Spleen (tissue), 11 donors: ENCODE measurements at regions not wholly inside any gene's neighbourhood (a gene's known extent, or its start where the extent isn't known, plus 50 kb on each side); places are given as distances from the start of the nearest gene placed in this dataset.

ENCODE experiments used
- DNase-seq: peaks from one replicate; pipeline ENCODE4 v3.0.0-alpha.2; 2020
- H3K27ac ChIP-seq, 8 donors: fragments of 200-600 bp; sonication (generic) in 7 of 8; 1 replicate in 4 of 8; 2 replicates in 4 of 8; pipeline versions ENCODE4 v1.5.0 to v1.8.0; 2016 to 2021; ENCODE audit warnings: inconsistent platforms in 4 of 8, mild to moderate bottlenecking in 4 of 8, moderate library complexity in 1 of 8
- H3K27me3 ChIP-seq, 7 donors: fragments of 200-600 bp; sonication (generic) in 6 of 7; replicated peaks in 1 of 7; 1 replicate in 4 of 7; 2 replicates in 3 of 7; pipeline versions ENCODE4 v1.5.0 to v1.8.0; 2016 to 2021; ENCODE audit warnings: inconsistent platforms in 3 of 7, mild to moderate bottlenecking in 1 of 7
- H3K36me3 ChIP-seq, 6 donors: fragments of 200-600 bp; sonication (generic) in 5 of 6; 1 replicate in 4 of 6; 2 replicates in 2 of 6; pipeline versions ENCODE4 v1.5.0 to v1.8.0; 2016 to 2021; ENCODE audit warnings: inconsistent platforms in 2 of 6
- H3K4me1 ChIP-seq, 6 donors: fragments of 200-600 bp; sonication (generic) in 5 of 6; 1 replicate in 3 of 6; 2 replicates in 3 of 6; pipeline versions ENCODE4 v1.5.0 to v1.8.0; 2016 to 2021; ENCODE audit warnings: inconsistent platforms in 3 of 6
- H3K4me3 ChIP-seq, 8 donors: fragments of 200-600 bp; sonication (generic) in 7 of 8; 1 replicate in 4 of 8; 2 replicates in 4 of 8; pipeline versions ENCODE4 v1.5.0 to v1.8.0; 2016 to 2021; ENCODE audit warnings: inconsistent platforms in 4 of 8, mild to moderate bottlenecking in 4 of 8, moderate library complexity in 2 of 8
- H3K9me3 ChIP-seq, 8 donors: fragments of 200-600 bp; sonication (generic) in 7 of 8; 1 replicate in 4 of 8; 2 replicates in 4 of 8; pipeline versions ENCODE4 v1.5.0 to v1.8.0; 2016 to 2021; ENCODE audit warnings: inconsistent platforms in 4 of 8
- POLR2A ChIP-seq, 3 donors: fragments of 450-650 bp; IDR thresholded peaks; one replicate each; pipeline ENCODE4 v1.5.1; 2017; ENCODE audit warnings: antibody characterized with exemption in 3 of 3, mild to moderate bottlenecking in 1 of 3
- POLR2AphosphoS5 ChIP-seq, 3 donors: sonication (generic); formaldehyde crosslinking; IDR thresholded peaks; one replicate each; pipeline ENCODE4 v1.5.1; 2017; ENCODE audit warnings: antibody characterized with exemption in 3 of 3
- WGBS, 5 donors: extraction: QIAGEN DNeasy Blood & Tissue Kit in 3 of 5; methylation state at CpG; one replicate each; pipeline versions ENCODE4 v1.1.5 to v1.1.7; 2013 to 2018; 5-methylcytosine and 5-hydroxymethylcytosine counted together
- intact Hi-C: fragments of 100-400 bp; cut with DNase I; formaldehyde crosslinking; loops from one replicate; pipeline ENCODE4 v1.15.0; 2023; ENCODE audit warnings: low total_unique reads
- TF ChIP-seq, protein P1 (sequence below), 11 experiments: fragments of 200-600 bp in 7 of 11; fragments of 450-650 bp in 4 of 11; sonication (generic) in 4 of 11; IDR thresholded peaks in 8 of 11; conservative IDR thresholded peaks in 3 of 11; 1 replicate in 7 of 11; 2 replicates in 4 of 11; pipeline versions ENCODE4 v1.4.0 to v1.8.0; 2016 to 2021; ENCODE audit warnings: antibody characterized with exemption in 11 of 11, inconsistent platforms in 4 of 11, mild to moderate bottlenecking in 1 of 11
- donor health status: healthy with polysubstance abuse.
- donor health status: DM: no; HTN: no; CAD: no; lungs with moderate emphysema.
- donor health status: DM: no; HTN: no; CAD: no.
- donor health status: Bipolar disorder and iron deficiency.
- donor health status: healthy.
- donor health status: DM: no; HTN: no; CAD: no.
- donor health status: DM: yes; HTN: yes; CAD: no.

DNA sequence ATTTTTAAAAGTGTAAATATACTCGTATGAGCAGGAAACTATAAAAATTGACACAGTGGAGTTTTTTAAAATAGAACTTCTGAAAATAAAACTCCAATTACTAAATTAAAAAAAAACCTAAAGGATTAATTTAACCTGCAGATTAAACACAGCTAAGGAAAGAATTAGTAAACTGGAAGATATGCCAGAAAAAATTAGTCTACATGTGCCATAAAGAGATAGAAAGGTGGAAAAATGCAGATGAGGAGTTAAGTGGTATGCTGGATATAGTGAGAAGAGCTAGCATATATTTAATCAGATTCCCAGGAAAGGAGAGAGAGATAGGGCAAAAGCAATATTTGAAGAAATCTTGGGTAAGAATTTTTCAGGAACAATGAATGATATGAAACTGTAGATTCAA lies 315.8 kb upstream of the CADM1 start:
- DNase-seq, result no peak
- Histone ChIP-seq H3K9me3 (peaks cover 0 to 27% (median 21%) of the 10 kb centered on the region in 8 donors), H3K27ac (no peak overlapping the region), H3K36me3 (no peaks in the 10 kb centered on the region), H3K4me3 (no peak overlapping the region), H3K27me3 (peaks cover 0 to 9% (median 0%) of the 10 kb centered on the region in 7 donors), H3K4me1 (no peaks in the 10 kb centered on the region)
- WGBS, 5 donors, result 71 to 91% (median 89%) methylated on average over 1 of the region's 1 CpG
- no peak for TF ChIP-seq POLR2A (IDR thresholded peaks at IDR 0.05)
- TF ChIP-seq, protein P1, sequence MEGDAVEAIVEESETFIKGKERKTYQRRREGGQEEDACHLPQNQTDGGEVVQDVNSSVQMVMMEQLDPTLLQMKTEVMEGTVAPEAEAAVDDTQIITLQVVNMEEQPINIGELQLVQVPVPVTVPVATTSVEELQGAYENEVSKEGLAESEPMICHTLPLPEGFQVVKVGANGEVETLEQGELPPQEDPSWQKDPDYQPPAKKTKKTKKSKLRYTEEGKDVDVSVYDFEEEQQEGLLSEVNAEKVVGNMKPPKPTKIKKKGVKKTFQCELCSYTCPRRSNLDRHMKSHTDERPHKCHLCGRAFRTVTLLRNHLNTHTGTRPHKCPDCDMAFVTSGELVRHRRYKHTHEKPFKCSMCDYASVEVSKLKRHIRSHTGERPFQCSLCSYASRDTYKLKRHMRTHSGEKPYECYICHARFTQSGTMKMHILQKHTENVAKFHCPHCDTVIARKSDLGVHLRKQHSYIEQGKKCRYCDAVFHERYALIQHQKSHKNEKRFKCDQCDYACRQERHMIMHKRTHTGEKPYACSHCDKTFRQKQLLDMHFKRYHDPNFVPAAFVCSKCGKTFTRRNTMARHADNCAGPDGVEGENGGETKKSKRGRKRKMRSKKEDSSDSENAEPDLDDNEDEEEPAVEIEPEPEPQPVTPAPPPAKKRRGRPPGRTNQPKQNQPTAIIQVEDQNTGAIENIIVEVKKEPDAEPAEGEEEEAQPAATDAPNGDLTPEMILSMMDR (IDR thresholded peaks at IDR 0.05 in 8 of 11, conservative IDR thresholded peaks at IDR 0.05 in 3 of 11), result no peak
- TF ChIP-seq POLR2AphosphoS5 (IDR thresholded peaks at IDR 0.05), result no peak
- intact Hi-C loops, result no loop called here

DNA sequence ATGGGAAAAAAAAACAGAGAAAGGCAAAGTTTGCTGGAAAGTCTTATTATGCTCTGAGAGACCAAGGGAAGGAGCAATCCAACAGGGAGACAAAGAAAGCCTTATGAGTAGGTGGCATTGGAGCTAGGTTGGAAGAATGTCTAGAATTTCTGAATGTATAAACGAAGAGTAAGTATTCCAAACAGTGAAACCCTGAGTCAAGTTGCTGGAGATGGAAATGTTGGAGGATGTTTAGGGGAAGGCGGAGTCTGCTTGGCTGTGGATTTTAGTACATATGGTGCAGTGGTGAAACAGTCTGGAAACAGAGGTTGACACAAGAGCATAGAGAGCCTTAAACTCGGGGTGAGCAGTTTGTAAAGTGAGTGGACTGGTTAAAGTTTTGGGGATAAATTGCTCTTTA lies 314.8 kb upstream of the CADM1 start:
- WGBS, 5 donors, result 74 to 88% (median 76%) methylated on average over 3 of the region's 3 CpGs
- intact Hi-C loops, result no loop called here
- Histone ChIP-seq H3K4me3 (no peak overlapping the region), H3K36me3 (no peaks in the 10 kb centered on the region), H3K27me3 (no peaks in the 10 kb centered on the region), H3K4me1 (no peaks in the 10 kb centered on the region), H3K9me3 (peaks cover 0 to 27% (median 21%) of the 10 kb centered on the region in 8 donors), H3K27ac (no peak overlapping the region)
- DNase-seq, result no peak
- no peak for TF ChIP-seq POLR2A (IDR thresholded peaks at IDR 0.05)
- no peak for TF ChIP-seq POLR2AphosphoS5 (IDR thresholded peaks at IDR 0.05)
- TF ChIP-seq, protein P1 (IDR thresholded peaks at IDR 0.05 in 8 of 11, conservative IDR thresholded peaks at IDR 0.05 in 3 of 11), result no peak

DNA sequence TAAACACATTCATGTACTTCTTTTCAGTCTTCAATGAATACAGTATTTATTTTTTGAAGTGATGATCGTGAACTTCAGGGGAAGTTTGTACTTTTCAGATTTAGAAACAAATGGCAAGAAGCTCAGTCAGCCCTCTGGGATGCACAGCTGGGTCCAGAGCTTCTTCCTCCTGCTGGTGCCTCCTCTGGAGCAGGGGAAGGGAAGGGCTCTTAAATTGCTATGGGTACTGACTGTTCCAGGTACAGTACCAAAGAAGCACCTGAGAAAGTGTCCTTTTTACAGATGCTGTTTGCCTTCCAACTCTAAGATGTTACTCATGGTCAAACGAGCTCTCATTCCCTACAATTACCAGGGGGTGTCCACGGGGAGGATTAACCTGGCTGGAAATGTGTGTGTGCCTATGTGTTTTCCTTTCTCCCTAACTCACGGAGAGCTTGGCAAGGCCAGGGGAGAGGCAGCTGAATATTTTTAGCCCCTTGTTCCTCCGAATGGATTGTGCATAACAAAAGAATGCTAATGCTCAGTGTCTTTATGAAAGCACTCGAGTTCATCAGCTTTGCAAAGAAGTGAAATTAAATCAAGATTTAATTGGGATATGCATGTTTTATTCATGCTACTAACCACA lies 313.7 kb upstream of the CADM1 start:
- DNase-seq, result no peak
- Histone ChIP-seq H3K27me3 (no peaks in the 10 kb centered on the region), H3K9me3 (peaks cover 0 to 29% (median 21%) of the 10 kb centered on the region in 8 donors), H3K4me3 (no peak overlapping the region), H3K27ac (no peak overlapping the region), H3K36me3 (no peaks in the 10 kb centered on the region), H3K4me1 (no peaks in the 10 kb centered on the region)
- 38 to 53% (median 51%) methylated on average over 6 of the region's 6 CpGs for WGBS, 5 donors
- TF ChIP-seq POLR2AphosphoS5 (IDR thresholded peaks at IDR 0.05), result no peak
- TF ChIP-seq POLR2A (IDR thresholded peaks at IDR 0.05), result no peak
- TF ChIP-seq, protein P1 (IDR thresholded peaks at IDR 0.05 in 8 of 11, conservative IDR thresholded peaks at IDR 0.05 in 3 of 11), result no peak
- intact Hi-C loops, result no loop called here

DNA sequence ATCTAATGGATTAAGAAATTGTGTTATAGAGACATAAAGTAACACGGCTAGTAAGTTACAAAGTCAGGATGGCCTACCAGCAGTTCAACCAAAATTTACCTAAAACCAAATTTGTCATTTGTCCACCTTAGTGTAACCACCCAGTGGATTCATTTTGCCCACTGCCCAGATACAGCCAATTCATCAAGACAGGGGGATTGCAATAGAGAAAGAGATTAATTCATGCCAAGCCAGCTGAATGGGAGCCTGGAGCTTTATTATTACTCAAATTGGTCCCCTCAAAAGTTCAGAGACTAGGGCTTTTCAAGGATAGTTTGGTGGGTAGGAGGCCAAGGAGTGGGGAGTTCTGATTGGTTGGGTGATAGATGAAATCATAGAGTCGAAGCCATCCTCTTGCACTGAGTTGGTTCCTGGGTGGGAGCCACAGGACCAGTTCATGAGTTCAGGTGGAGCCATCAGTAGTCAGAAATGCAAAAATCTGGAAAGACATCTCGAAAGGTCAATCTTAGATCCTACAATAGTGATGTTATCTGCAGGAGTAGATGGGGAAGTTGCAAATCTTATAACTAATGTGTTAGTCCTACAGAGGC lies 304.2 kb upstream of the CADM1 start:
- no peak overlapping the region for H3K27ac ChIP-seq
- 57 to 80% (median 79%) methylated on average over 3 of the region's 3 CpGs for WGBS, 5 donors
- intact Hi-C loops, result no loop called here
- H3K27me3 ChIP-seq, result no peaks in the 10 kb centered on the region
- no peak for DNase-seq
- TF ChIP-seq POLR2AphosphoS5 (IDR thresholded peaks at IDR 0.05) (no peak), POLR2A (IDR thresholded peaks at IDR 0.05) (no peak)
- TF ChIP-seq, protein P1 (IDR thresholded peaks at IDR 0.05 in 8 of 11, conservative IDR thresholded peaks at IDR 0.05 in 3 of 11), result no peak
- H3K4me3 ChIP-seq, result no peak overlapping the region
- H3K9me3 ChIP-seq, result peaks cover 4 to 43% (median 28%) of the 10 kb centered on the region in 8 donors
- no peaks in the 10 kb centered on the region for H3K36me3 ChIP-seq
- no peaks in the 10 kb centered on the region for H3K4me1 ChIP-seq
